ENCODE measurements at regions not wholly inside any gene's neighbourhood (a gene's known extent, or its start where the extent isn't known, plus 50 kb on each side); places are given as distances from the start of the nearest gene placed in this dataset.

GRCh38 chr10:111835574-111835973 lies 348.0 kb downstream of the GPAM start:
- H3K27me3 ChIP-seq: no peaks in the 10 kb centered on the region
- no peaks in the 10 kb centered on the region for H3K9me3 ChIP-seq (ENCODE audit: low read depth)
- no peak overlapping the region for H3K4me3 ChIP-seq
- no peaks in the 10 kb centered on the region for H3K36me3 ChIP-seq
- no peaks in the 10 kb centered on the region for H3K4me1 ChIP-seq (ENCODE audit: low read depth)
- DNase-seq (ENCODE audit: low read depth in 1 of 2, low spot score in 1 of 2): no peak
- TF ChIP-seq CTCF (IDR thresholded peaks at IDR 0.05; ENCODE audit: low read depth, low read length): no peak
- H3K27ac ChIP-seq: no peak overlapping the region

- H3K9me3 ChIP-seq (ENCODE audit: low read depth): no peaks in the 10 kb centered on the region
- no peak overlapping the region for H3K4me3 ChIP-seq
- no peaks in the 10 kb centered on the region for H3K36me3 ChIP-seq
- DNase-seq (ENCODE audit: low read depth in 1 of 2, low spot score in 1 of 2): no peak
- H3K27ac ChIP-seq: no peak overlapping the region
- no peak for TF ChIP-seq CTCF (IDR thresholded peaks at IDR 0.05; ENCODE audit: low read depth, low read length)
- H3K4me1 ChIP-seq (ENCODE audit: low read depth): no peaks in the 10 kb centered on the region
- no peaks in the 10 kb centered on the region for H3K27me3 ChIP-seq
These were observed 347.5 kb downstream of the GPAM start for GRCh38 chr10:111836064-111836463.

GRCh38 chr10:111836571-111836970 lies 347.0 kb downstream of the GPAM start:
- DNase-seq (ENCODE audit: low read depth in 1 of 2, low spot score in 1 of 2): no peak
- Histone ChIP-seq H3K27ac (no peak overlapping the region), H3K27me3 (no peaks in the 10 kb centered on the region), H3K36me3 (no peaks in the 10 kb centered on the region), H3K9me3 (ENCODE audit: low read depth) (no peaks in the 10 kb centered on the region), H3K4me3 (no peak overlapping the region), H3K4me1 (ENCODE audit: low read depth) (no peaks in the 10 kb centered on the region)
- no peak for TF ChIP-seq CTCF (IDR thresholded peaks at IDR 0.05; ENCODE audit: low read depth, low read length)

GRCh38 chr10:111837086-111837485 lies 346.5 kb downstream of the GPAM start:
- no peak for TF ChIP-seq CTCF (IDR thresholded peaks at IDR 0.05; ENCODE audit: low read depth, low read length)
- H3K36me3 ChIP-seq: no peaks in the 10 kb centered on the region
- H3K27ac ChIP-seq: no peak overlapping the region
- H3K9me3 ChIP-seq (ENCODE audit: low read depth): no peaks in the 10 kb centered on the region
- no peak overlapping the region for H3K4me3 ChIP-seq
- no peaks in the 10 kb centered on the region for H3K4me1 ChIP-seq (ENCODE audit: low read depth)
- DNase-seq (ENCODE audit: low read depth in 1 of 2, low spot score in 1 of 2): no peak
- H3K27me3 ChIP-seq: no peaks in the 10 kb centered on the region

- no peak for DNase-seq (ENCODE audit: low read depth in 1 of 2, low spot score in 1 of 2)
- no peak overlapping the region for H3K4me3 ChIP-seq
- H3K36me3 ChIP-seq: no peaks in the 10 kb centered on the region
- H3K4me1 ChIP-seq (ENCODE audit: low read depth): no peaks in the 10 kb centered on the region
- H3K27me3 ChIP-seq: no peaks in the 10 kb centered on the region
- H3K27ac ChIP-seq: no peak overlapping the region
- no peak for TF ChIP-seq CTCF (IDR thresholded peaks at IDR 0.05; ENCODE audit: low read depth, low read length)
- no peaks in the 10 kb centered on the region for H3K9me3 ChIP-seq (ENCODE audit: low read depth)
These were observed 345.6 kb downstream of the GPAM start for GRCh38 chr10:111837985-111838384.

GRCh38 chr10:111840546-111840945 lies 343.0 kb downstream of the GPAM start:
- H3K27me3 ChIP-seq: no peaks in the 10 kb centered on the region
- H3K4me3 ChIP-seq: no peak overlapping the region
- H3K27ac ChIP-seq: no peak overlapping the region
- TF ChIP-seq CTCF (IDR thresholded peaks at IDR 0.05; ENCODE audit: low read depth, low read length): no peak
- DNase-seq (ENCODE audit: low read depth in 1 of 2, low spot score in 1 of 2): no peak
- H3K9me3 ChIP-seq (ENCODE audit: low read depth): no peaks in the 10 kb centered on the region
- H3K36me3 ChIP-seq: no peaks in the 10 kb centered on the region
- no peaks in the 10 kb centered on the region for H3K4me1 ChIP-seq (ENCODE audit: low read depth)

All from cardiac muscle cell (in vitro differentiated cells and primary cell).